ENCODE measurements at regions not wholly inside any gene's neighbourhood (a gene's known extent, or its start where the extent isn't known, plus 50 kb on each side); places are given as distances from the start of the nearest gene placed in this dataset.
"Not testable (repeated sequence)": the region's sequence is repeated elsewhere in the genome, so short reads cannot be mapped to it uniquely, and the experiment has no call there.

DNA sequence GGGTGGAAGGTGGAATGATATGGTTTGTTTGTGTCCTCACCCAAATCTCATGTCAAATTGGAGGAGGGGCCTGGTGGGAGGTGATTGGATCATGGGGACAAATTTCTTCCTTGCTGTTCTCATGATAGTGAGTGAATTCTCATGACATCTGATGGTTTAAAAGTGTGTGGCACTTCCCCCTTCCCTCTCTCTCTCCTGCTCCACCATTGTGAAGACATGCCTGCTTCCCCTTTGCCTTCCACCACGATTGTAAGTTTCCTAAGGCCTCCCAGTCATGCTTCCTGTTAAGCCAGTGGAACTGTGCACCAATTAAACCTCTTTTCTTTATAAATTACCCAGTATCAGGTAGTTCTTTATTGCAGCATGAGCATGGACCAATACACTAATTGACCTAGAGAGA lies 99.0 kb upstream of the ZBED5 start:
- TF ChIP-seq, protein P1, sequence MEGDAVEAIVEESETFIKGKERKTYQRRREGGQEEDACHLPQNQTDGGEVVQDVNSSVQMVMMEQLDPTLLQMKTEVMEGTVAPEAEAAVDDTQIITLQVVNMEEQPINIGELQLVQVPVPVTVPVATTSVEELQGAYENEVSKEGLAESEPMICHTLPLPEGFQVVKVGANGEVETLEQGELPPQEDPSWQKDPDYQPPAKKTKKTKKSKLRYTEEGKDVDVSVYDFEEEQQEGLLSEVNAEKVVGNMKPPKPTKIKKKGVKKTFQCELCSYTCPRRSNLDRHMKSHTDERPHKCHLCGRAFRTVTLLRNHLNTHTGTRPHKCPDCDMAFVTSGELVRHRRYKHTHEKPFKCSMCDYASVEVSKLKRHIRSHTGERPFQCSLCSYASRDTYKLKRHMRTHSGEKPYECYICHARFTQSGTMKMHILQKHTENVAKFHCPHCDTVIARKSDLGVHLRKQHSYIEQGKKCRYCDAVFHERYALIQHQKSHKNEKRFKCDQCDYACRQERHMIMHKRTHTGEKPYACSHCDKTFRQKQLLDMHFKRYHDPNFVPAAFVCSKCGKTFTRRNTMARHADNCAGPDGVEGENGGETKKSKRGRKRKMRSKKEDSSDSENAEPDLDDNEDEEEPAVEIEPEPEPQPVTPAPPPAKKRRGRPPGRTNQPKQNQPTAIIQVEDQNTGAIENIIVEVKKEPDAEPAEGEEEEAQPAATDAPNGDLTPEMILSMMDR (conservative IDR thresholded peaks at IDR 0.05) = not testable (repeated sequence)
- TF ChIP-seq EZH2 (IDR thresholded peaks at IDR 0.05; ENCODE audit: low read depth) = not testable (repeated sequence)
